GM18499 (cell line): ENCODE measurements at regions not wholly inside any gene's neighbourhood (a gene's known extent, or its start where the extent isn't known, plus 50 kb on each side); places are given as distances from the start of the nearest gene placed in this dataset.

Experiments
- ATAC-seq: cut with Tn5 transposase; IDR thresholded peaks from one replicate; pipeline ENCODE4 v1.9.1; 2021; ENCODE audit warnings: moderate number of reproducible peaks; ENCODE audit not compliant: insufficient read depth, unreplicated experiment

GRCh38 chr4:71148545-71148944 lies 155.1 kb downstream of the DCK start:
- no peak for ATAC-seq

- no peak for ATAC-seq
These were observed 157.6 kb downstream of the DCK start for GRCh38 chr4:71151054-71151453.

- ATAC-seq = no peak
These were observed 163.2 kb downstream of the DCK start for GRCh38 chr4:71156616-71157015.

- no peak for ATAC-seq
These were observed 168.9 kb downstream of the DCK start for GRCh38 chr4:71162386-71162785.

- ATAC-seq = no peak
These were observed 169.9 kb downstream of the DCK start for GRCh38 chr4:71163317-71163716.

GRCh38 chr4:71167083-71167482 lies 171.7 kb upstream of the SLC4A4 start:
- no peak for ATAC-seq

GRCh38 chr4:71171592-71171991 lies 167.2 kb upstream of the SLC4A4 start:
- ATAC-seq = no peak

GRCh38 chr4:71181332-71181731 lies 157.5 kb upstream of the SLC4A4 start:
- no peak for ATAC-seq

GRCh38 chr4:71184195-71184781 lies 154.5 kb upstream of the SLC4A4 start:
- ATAC-seq = peak; percentile 84

- no peak for ATAC-seq
These were observed 153.8 kb upstream of the SLC4A4 start for GRCh38 chr4:71185037-71185436.

GRCh38 chr4:71186257-71186565 lies 152.6 kb upstream of the SLC4A4 start:
- ATAC-seq = no peak

GRCh38 chr4:71186566-71187403 lies 152.0 kb upstream of the SLC4A4 start:
- ATAC-seq = no peak

- no peak for ATAC-seq
These were observed 151.2 kb upstream of the SLC4A4 start for GRCh38 chr4:71187404-71188155.

GRCh38 chr4:71188156-71188640 lies 150.6 kb upstream of the SLC4A4 start:
- ATAC-seq = no peak

GRCh38 chr4:71188951-71189350 lies 149.9 kb upstream of the SLC4A4 start:
- no peak for ATAC-seq

- no peak for ATAC-seq
These were observed 149.3 kb upstream of the SLC4A4 start for GRCh38 chr4:71189471-71189870.

GRCh38 chr4:71194454-71194853 lies 144.4 kb upstream of the SLC4A4 start:
- ATAC-seq = no peak

GRCh38 chr4:71195924-71196323 lies 142.9 kb upstream of the SLC4A4 start:
- no peak for ATAC-seq

GRCh38 chr4:71198958-71199357 lies 139.9 kb upstream of the SLC4A4 start:
- no peak for ATAC-seq

- no peak for ATAC-seq
These were observed 137.8 kb upstream of the SLC4A4 start for GRCh38 chr4:71201057-71201456.
